GM06990 (cell line): ENCODE measurements at regions not wholly inside any gene's neighbourhood (a gene's known extent, or its start where the extent isn't known, plus 50 kb on each side); places are given as distances from the start of the nearest gene placed in this dataset.
A peak's percentile ranks its signal among the peaks of the same experiment; 100 is the strongest.

Source experiments
- DNase-seq: peaks from one replicate; pipeline ENCODE4 v3.0.0-alpha.2; 2011; ENCODE audit not compliant: insufficient read length; ENCODE audit errors: extremely low read depth
- H3K27me3 ChIP-seq: replicated peaks from 2 replicates; pipeline ENCODE4 v1.6.0; 2011; ENCODE audit warnings: low read length; ENCODE audit not compliant: control insufficient read depth, insufficient read depth
- H3K36me3 ChIP-seq: 2 replicates; pipeline ENCODE4 v1.5.1; 2011; ENCODE audit warnings: low read length; ENCODE audit not compliant: control insufficient read depth, insufficient read depth
- H3K4me3 ChIP-seq: replicated peaks from 2 replicates; pipeline ENCODE4 v1.5.1; 2011; ENCODE audit warnings: low read depth, mild to moderate bottlenecking, control low read depth, low read length
- TF ChIP-seq, protein P1 (sequence below): IDR thresholded peaks from 2 replicates; pipeline ENCODE4 v1.5.1; 2011; ENCODE audit warnings: low read length, control low read depth, mild to moderate bottlenecking, inconsistent platforms; ENCODE audit not compliant: insufficient read depth, poor library complexity, severe bottlenecking

DNA sequence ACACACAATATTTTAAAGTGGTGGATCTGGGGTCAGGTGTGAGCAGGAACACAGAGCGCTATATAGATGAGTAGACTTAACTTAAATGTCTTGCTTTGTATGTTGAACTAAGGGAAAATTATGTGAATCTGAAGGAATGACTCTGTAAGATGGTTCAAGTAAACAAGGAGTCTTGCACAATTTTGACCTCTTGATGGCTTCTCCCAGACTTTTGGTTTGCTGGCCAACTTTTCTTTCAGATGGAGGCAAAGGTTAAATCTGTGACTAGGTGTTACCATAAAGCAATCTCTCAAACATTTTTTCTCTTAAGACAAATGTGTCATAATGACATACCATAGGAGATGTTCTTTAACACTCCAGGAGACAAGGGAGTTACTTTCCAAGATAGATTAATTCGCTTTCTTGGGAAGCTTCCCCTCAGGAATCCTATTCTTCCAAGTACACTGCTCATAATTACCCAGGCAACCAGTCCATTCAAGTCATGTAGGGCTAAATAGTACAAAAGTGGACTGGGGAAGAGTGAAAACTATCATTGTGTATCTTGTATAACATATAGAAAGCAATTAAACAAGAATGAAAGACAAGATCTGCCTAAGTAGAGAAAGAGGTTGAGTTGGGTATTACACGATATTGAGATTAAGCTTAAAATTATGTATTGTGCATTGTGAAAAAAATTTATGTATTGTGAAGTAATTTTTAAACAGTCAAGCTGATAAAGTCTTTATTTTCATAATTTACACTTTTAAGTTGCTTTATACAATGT lies 60.3 kb upstream of the SLC27A6 start:
- DNase-seq = no peak
- H3K36me3 ChIP-seq = no peaks in the 10 kb centered on the region

DNA sequence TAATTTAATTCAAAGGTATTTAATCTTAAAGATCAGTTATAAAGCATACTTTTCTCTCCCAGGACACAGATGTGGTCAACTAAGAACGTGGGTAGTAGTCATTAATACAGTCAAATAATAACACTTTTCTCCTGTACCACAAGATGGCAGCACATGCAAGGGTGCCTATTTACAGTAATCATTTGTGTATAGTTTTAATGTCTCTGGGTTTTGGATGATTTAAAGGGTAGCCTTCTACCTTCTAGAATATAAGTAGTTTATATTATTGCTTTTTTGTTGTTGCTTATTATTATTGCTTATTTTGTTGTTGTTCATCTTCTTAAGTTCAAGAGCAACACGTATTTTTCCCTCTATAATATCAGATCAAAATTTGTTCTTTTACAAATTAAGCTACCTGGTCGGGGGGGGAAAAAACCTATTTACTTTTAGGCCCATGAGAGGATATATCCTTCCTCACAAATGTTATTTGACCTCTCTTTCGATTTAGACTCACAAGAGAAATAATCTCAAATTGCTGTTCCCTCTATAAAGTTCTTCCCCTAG lies 59.6 kb upstream of the SLC27A6 start:
- TF ChIP-seq, protein P1, sequence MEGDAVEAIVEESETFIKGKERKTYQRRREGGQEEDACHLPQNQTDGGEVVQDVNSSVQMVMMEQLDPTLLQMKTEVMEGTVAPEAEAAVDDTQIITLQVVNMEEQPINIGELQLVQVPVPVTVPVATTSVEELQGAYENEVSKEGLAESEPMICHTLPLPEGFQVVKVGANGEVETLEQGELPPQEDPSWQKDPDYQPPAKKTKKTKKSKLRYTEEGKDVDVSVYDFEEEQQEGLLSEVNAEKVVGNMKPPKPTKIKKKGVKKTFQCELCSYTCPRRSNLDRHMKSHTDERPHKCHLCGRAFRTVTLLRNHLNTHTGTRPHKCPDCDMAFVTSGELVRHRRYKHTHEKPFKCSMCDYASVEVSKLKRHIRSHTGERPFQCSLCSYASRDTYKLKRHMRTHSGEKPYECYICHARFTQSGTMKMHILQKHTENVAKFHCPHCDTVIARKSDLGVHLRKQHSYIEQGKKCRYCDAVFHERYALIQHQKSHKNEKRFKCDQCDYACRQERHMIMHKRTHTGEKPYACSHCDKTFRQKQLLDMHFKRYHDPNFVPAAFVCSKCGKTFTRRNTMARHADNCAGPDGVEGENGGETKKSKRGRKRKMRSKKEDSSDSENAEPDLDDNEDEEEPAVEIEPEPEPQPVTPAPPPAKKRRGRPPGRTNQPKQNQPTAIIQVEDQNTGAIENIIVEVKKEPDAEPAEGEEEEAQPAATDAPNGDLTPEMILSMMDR = peak; percentile 70
- no peaks in the 10 kb centered on the region for H3K27me3 ChIP-seq
- no peaks in the 10 kb centered on the region for H3K36me3 ChIP-seq
- H3K4me3 ChIP-seq = no peak overlapping the region
- DNase-seq = peak; percentile 15

More for the DNA sequence above, 60.3 kb upstream of the SLC27A6 start:
- no peak overlapping the region for H3K4me3 ChIP-seq
- TF ChIP-seq, protein P1 = no peak
- no peaks in the 10 kb centered on the region for H3K27me3 ChIP-seq

GRCh38 chr5:128913551-128913950 lies 51.7 kb upstream of the SLC27A6 start:
- Histone ChIP-seq H3K4me3 (no peak overlapping the region), H3K27me3 (no peaks in the 10 kb centered on the region), H3K36me3 (no peaks in the 10 kb centered on the region)
- TF ChIP-seq, protein P1 = no peak
- DNase-seq = peak; percentile 4
